SK-N-SH (cell line): ENCODE measurements at regions not wholly inside any gene's neighbourhood (a gene's known extent, or its start where the extent isn't known, plus 50 kb on each side); places are given as distances from the start of the nearest gene placed in this dataset.

ENCODE experiments used
- CTCF ChIA-PET: fragments of 300-600, 350-600 bp; formaldehyde crosslinking; extraction: SDS; loops from one replicate; lab custom pipeline; 2021; lab: Yijun Ruan, JAX
- POLR2A ChIA-PET: fragments of 350-600 bp; sonication (Branson Sonifier 250); formaldehyde crosslinking; extraction: SDS; loops from one replicate; lab custom pipeline; 2020; ENCODE audit warnings: antibody characterized with exemption, inconsistent platforms; lab: Yijun Ruan, JAX
- DNase-seq: peaks from one replicate; pipeline ENCODE4 v3.0.0; 2012
- H2AFZ ChIP-seq: fragments of 200-600 bp; sonication (generic); 2 replicates; pipeline ENCODE4 v1.8.1; 2016; ENCODE audit warnings: antibody characterized with exemption, mild to moderate bottlenecking, low read depth
- H3F3A ChIP-seq: fragments of 200-600 bp; sonication (generic); replicated peaks from 2 replicates; pipeline ENCODE3; 2016; ENCODE audit warnings: antibody characterized with exemption, mild to moderate bottlenecking; ENCODE audit not compliant: insufficient read depth
- H3K27ac ChIP-seq, 2 experiments: fragments of 200-500 bp in 1 of 2; fragments of 200-600 bp in 1 of 2; sonication (Bioruptor generic) in 1 of 2; sonication (generic), shearing (Covaris generic) in 1 of 2; 2 replicates each; pipeline versions ENCODE4 v1.5.1 to v1.6.1; 2014 to 2016; ENCODE audit warnings: low read depth in 2 of 2, inconsistent platforms in 1 of 2, low read length in 1 of 2, mild to moderate bottlenecking in 1 of 2, mixed read lengths in 1 of 2
- H3K27me3 ChIP-seq: fragments of 200-600 bp; sonication (generic), shearing (Covaris generic); 2 replicates; pipeline ENCODE4 v1.6.1; 2016; ENCODE audit warnings: mixed run types; ENCODE audit not compliant: insufficient read depth
- H3K36me3 ChIP-seq, 2 experiments: fragments of 200-500 bp in 1 of 2; fragments of 200-600 bp in 1 of 2; sonication (Bioruptor generic) in 1 of 2; sonication (generic) in 1 of 2; replicated peaks in 1 of 2; 2 replicates each; pipeline versions ENCODE3 to v1.5.1; 2014 to 2016; ENCODE audit warnings: low read length in 1 of 2, mild to moderate bottlenecking in 1 of 2; ENCODE audit not compliant: insufficient read depth in 2 of 2, control insufficient read depth in 1 of 2
- H3K4me1 ChIP-seq, 2 experiments: fragments of 200-500 bp in 1 of 2; fragments of 200-600 bp in 1 of 2; sonication (Bioruptor generic) in 1 of 2; sonication (generic), shearing (Covaris generic) in 1 of 2; 2 replicates each; pipeline versions ENCODE4 v1.5.1 to v1.6.1; 2014 to 2016; ENCODE audit warnings: low read depth in 1 of 2, low read length in 1 of 2, mixed run types in 1 of 2; ENCODE audit not compliant: insufficient read depth in 2 of 2, control insufficient read depth in 1 of 2
- H3K4me2 ChIP-seq: fragments of 200-600 bp; sonication (generic), shearing (Covaris generic); 2 replicates; pipeline ENCODE4 v1.6.1; 2017; ENCODE audit warnings: mixed run types
- H3K4me3 ChIP-seq, 2 experiments: fragments of 200-500 bp in 1 of 2; fragments of 200-600 bp in 1 of 2; sonication (Bioruptor generic) in 1 of 2; sonication (generic), shearing (Covaris generic) in 1 of 2; 2 replicates each; pipeline versions ENCODE4 v1.5.1 to v1.8.1; 2014 to 2016; ENCODE audit warnings: low read depth in 2 of 2, inconsistent platforms in 1 of 2, low read length in 1 of 2, mild to moderate bottlenecking in 1 of 2, mixed read lengths in 1 of 2, moderate library complexity in 1 of 2
- H3K79me2 ChIP-seq: fragments of 200-600 bp; sonication (generic); 2 replicates; pipeline ENCODE4 v1.8.1; 2017; ENCODE audit warnings: mild to moderate bottlenecking; ENCODE audit not compliant: insufficient read depth
- H3K9ac ChIP-seq: fragments of 200-600 bp; sonication (generic); 2 replicates; pipeline ENCODE4 v1.6.1; 2017; ENCODE audit warnings: mixed run types
- H3K9me2 ChIP-seq: fragments of 200-600 bp; sonication (generic); 2 replicates; pipeline ENCODE4 v1.6.1; 2017; ENCODE audit warnings: mixed run types
- H3K9me3 ChIP-seq: fragments of 200-600 bp; sonication (generic); 2 replicates; pipeline ENCODE4 v1.6.1; 2017; ENCODE audit warnings: mixed run types, mild to moderate bottlenecking, moderate library complexity
- H4K20me1 ChIP-seq: fragments of 200-600 bp; sonication (generic); 2 replicates; pipeline ENCODE4 v1.6.1; 2017; ENCODE audit warnings: mild to moderate bottlenecking, mixed run types; ENCODE audit not compliant: insufficient read depth
- ELF1 ChIP-seq: IDR thresholded peaks from 2 replicates; pipeline ENCODE4 v1.4.0; 2012
- EP300 ChIP-seq, 2 experiments: IDR thresholded peaks; 2 replicates each; pipeline versions ENCODE4 v1.4.0 to v1.6.1; 2012; ENCODE audit warnings: borderline replicate concordance in 1 of 2, low read depth in 1 of 2, low read length in 1 of 2
- EZH2phosphoT487 ChIP-seq: fragments of 200-600 bp; sonication (generic); IDR thresholded peaks from 2 replicates; pipeline ENCODE4 v1.6.1; 2017; ENCODE audit warnings: low read depth, mixed run types, mild to moderate bottlenecking, antibody characterized with exemption, moderate library complexity, borderline replicate concordance
- FOXJ3 ChIP-seq: sonication (generic); formaldehyde crosslinking; IDR thresholded peaks from 2 replicates; pipeline ENCODE4 v1.5.1; 2020; ENCODE audit warnings: mild to moderate bottlenecking, missing genetic modification reagents
- IRF3 ChIP-seq: fragments of 150-350 bp; IDR thresholded peaks from 2 replicates; pipeline ENCODE4 v1.6.1; 2016; ENCODE audit warnings: mild to moderate bottlenecking, low read depth, low read length
- MEF2A ChIP-seq: IDR thresholded peaks from 2 replicates; pipeline ENCODE4 v1.4.0; 2012; ENCODE audit warnings: low read depth, borderline replicate concordance
- RCOR1 ChIP-seq: fragments of 150-350 bp; IDR thresholded peaks from 2 replicates; pipeline ENCODE4 v1.6.1; 2017; ENCODE audit warnings: antibody characterized with exemption, low read length
- REST ChIP-seq: IDR thresholded peaks from 2 replicates; pipeline ENCODE4 v1.6.1; 2012; ENCODE audit warnings: mild to moderate bottlenecking, low read depth, low read length, moderate library complexity
- RFX5 ChIP-seq: IDR thresholded peaks from 2 replicates; pipeline ENCODE4 v1.6.1; 2012; ENCODE audit warnings: mild to moderate bottlenecking, improper control_type of control experiment, low read length
- SIN3A ChIP-seq: IDR thresholded peaks from 2 replicates; pipeline ENCODE4 v1.6.1; 2012; ENCODE audit warnings: low read depth, mild to moderate bottlenecking, low read length, moderate library complexity, borderline replicate concordance
- TEAD4 ChIP-seq: IDR thresholded peaks from 2 replicates; pipeline ENCODE4 v1.4.0; 2012; ENCODE audit warnings: mild to moderate bottlenecking, borderline replicate concordance; ENCODE audit not compliant: insufficient read depth
- USF2 ChIP-seq: fragments of 150-350 bp; IDR thresholded peaks from 2 replicates; pipeline ENCODE4 v1.6.1; 2017; ENCODE audit warnings: antibody characterized with exemption, low read length, low read depth, borderline replicate concordance
- ZBTB33 ChIP-seq: IDR thresholded peaks from 2 replicates; pipeline ENCODE4 v1.4.0; 2012; ENCODE audit warnings: low read depth, borderline replicate concordance
- WGBS: methylation state at CpG from one replicate; pipeline ENCODE4 v1.1.6; 2017; ENCODE audit warnings: low lambda C conversion rate; 5-methylcytosine and 5-hydroxymethylcytosine counted together

- H3K27ac ChIP-seq = no peak overlapping the region
- H3K9me3 ChIP-seq = no peaks in the 10 kb centered on the region
- TF ChIP-seq FOXJ3 (CRISPR knock-in tag) (no peak), RCOR1 (no peak), REST (no peak), ZBTB33 (no peak), MEF2A (no peak), EP300 (IDR thresholded peaks at IDR 0.05; ENCODE audit: borderline replicate concordance in 1 of 2, low read depth in 1 of 2, low read length in 1 of 2) (no peak), IRF3 (no peak), ELF1 (no peak)
- H4K20me1 ChIP-seq = no peaks in the 10 kb centered on the region
- peaks cover 0 to 2% of the 10 kb centered on the region in 2 experiments; a peak in 2 of 4 replicates for H3K4me1 ChIP-seq
- no peak for DNase-seq
- ChIA-PET CTCF (interaction anchor here (0.7 to 1.7 kb wide), 3 partner anchors 34 to 122 kb away, joined by 3 to 8 read pairs (median 7); no protein-coding TSS in a partner anchor), POLR2A (no interaction called here)
- H3K9ac ChIP-seq = no peak overlapping the region
- H2AFZ ChIP-seq = no peak overlapping the region
- no peaks in the 10 kb centered on the region for H3F3A ChIP-seq
- no peaks in the 10 kb centered on the region for H3K36me3 ChIP-seq
- H3K9me2 ChIP-seq = no peaks in the 10 kb centered on the region; the same call in 1 of the 2 replicates
- no peak overlapping the region for H3K4me3 ChIP-seq
- H3K4me2 ChIP-seq = no peak overlapping the region
- no peaks in the 10 kb centered on the region for H3K79me2 ChIP-seq
- H3K27me3 ChIP-seq = no peaks in the 10 kb centered on the region
These were observed 529.5 kb upstream of the TGFBR2 start for GRCh38 chr3:30076899-30077298.

DNA sequence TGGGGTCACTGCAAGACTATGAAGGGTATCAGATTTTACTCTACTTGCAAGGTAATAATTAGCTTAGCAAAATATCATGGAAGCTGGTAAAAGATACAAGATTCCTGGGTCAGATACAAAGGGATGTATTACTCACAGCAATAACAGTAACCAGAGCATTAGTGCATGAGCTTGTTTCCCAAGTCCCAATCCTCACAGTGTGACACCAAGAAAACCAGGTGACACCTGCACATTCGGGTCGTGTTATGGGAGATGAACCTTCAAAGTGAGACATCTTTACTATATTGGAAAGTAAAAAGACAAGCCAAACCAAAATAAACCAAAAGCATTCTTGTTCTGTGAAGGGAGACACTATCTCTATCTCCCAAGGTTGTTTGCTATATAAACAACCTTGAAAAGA is 528.7 kb upstream of the TGFBR2 start:
- H3K79me2 ChIP-seq = no peaks in the 10 kb centered on the region
- H3K4me1 ChIP-seq = peaks cover 0 to 2% of the 10 kb centered on the region in 2 experiments; a peak in 2 of 4 replicates
- POLR2A ChIA-PET = no interaction called here
- no peak overlapping the region for H3K4me2 ChIP-seq
- no peak overlapping the region for H3K9ac ChIP-seq
- CTCF ChIA-PET = interaction anchor here (1.6 to 1.7 kb wide), 2 partner anchors 35 to 121 kb away, joined by 7 to 8 read pairs; no protein-coding TSS in a partner anchor
- no peak overlapping the region for H3K4me3 ChIP-seq
- TF ChIP-seq TEAD4 (no peak), USF2 (no peak), EZH2phosphoT487 (no peak), SIN3A (no peak), RFX5 (no peak)
- no peaks in the 10 kb centered on the region for H3K9me2 ChIP-seq
- no peaks in the 10 kb centered on the region for H3K9me3 ChIP-seq
- no peaks in the 10 kb centered on the region for H3K27me3 ChIP-seq
- no peaks in the 10 kb centered on the region for H3F3A ChIP-seq
- WGBS = 95% methylated on average over 2 of the region's 2 CpGs
- no peaks in the 10 kb centered on the region for H3K36me3 ChIP-seq
- H2AFZ ChIP-seq = no peak overlapping the region
- DNase-seq = no peak
- H4K20me1 ChIP-seq = no peaks in the 10 kb centered on the region
- H3K27ac ChIP-seq = no peak overlapping the region
